Kidney epithelial cell (primary cell): ENCODE measurements at regions not wholly inside any gene's neighbourhood (a gene's known extent, or its start where the extent isn't known, plus 50 kb on each side); places are given as distances from the start of the nearest gene placed in this dataset.

Experiments
- DNase-seq: peaks from one replicate; pipeline ENCODE4 v3.0.0-alpha.2; 2010; ENCODE audit warnings: low read depth
- H3K27me3 ChIP-seq: 2 replicates; pipeline ENCODE4 v1.6.0; 2011; ENCODE audit warnings: low read length; ENCODE audit not compliant: control insufficient read depth, insufficient read depth
- H3K36me3 ChIP-seq: 2 replicates; pipeline ENCODE4 v1.5.1; 2011; ENCODE audit warnings: low read length; ENCODE audit not compliant: control insufficient read depth, insufficient read depth
- H3K4me3 ChIP-seq: 2 replicates; pipeline ENCODE4 v1.5.1; 2011; ENCODE audit warnings: low read depth, mild to moderate bottlenecking, control low read depth, low read length
- TF ChIP-seq, protein P1 (sequence below): IDR thresholded peaks from 2 replicates; pipeline ENCODE4 v1.5.1; 2011; ENCODE audit warnings: mild to moderate bottlenecking, moderate library complexity, low read length, control low read depth, inconsistent platforms; ENCODE audit not compliant: insufficient read depth, poor library complexity, severe bottlenecking

DNA sequence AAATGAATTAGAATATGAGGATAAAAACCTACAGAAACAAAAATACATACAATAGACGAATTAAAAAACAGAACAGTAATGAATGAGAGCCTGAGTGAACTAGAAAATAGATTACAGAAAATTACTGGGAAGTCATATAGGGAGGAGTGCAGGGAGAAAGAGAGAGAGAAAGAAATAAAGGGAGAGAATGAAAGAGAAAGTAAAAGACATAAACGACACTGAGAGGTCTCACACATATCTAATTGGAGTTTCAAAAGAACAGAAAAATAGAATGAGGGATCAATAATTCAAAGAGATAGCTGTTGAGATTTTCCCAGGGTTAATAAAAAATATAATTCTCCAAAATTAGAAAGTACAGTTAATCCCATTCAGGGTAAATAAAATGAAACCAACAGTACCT lies 156.4 kb upstream of the FTMT start:
- H3K4me3 ChIP-seq = no peak overlapping the region
- H3K27me3 ChIP-seq = no peaks in the 10 kb centered on the region
- DNase-seq = no peak
- TF ChIP-seq, protein P1, sequence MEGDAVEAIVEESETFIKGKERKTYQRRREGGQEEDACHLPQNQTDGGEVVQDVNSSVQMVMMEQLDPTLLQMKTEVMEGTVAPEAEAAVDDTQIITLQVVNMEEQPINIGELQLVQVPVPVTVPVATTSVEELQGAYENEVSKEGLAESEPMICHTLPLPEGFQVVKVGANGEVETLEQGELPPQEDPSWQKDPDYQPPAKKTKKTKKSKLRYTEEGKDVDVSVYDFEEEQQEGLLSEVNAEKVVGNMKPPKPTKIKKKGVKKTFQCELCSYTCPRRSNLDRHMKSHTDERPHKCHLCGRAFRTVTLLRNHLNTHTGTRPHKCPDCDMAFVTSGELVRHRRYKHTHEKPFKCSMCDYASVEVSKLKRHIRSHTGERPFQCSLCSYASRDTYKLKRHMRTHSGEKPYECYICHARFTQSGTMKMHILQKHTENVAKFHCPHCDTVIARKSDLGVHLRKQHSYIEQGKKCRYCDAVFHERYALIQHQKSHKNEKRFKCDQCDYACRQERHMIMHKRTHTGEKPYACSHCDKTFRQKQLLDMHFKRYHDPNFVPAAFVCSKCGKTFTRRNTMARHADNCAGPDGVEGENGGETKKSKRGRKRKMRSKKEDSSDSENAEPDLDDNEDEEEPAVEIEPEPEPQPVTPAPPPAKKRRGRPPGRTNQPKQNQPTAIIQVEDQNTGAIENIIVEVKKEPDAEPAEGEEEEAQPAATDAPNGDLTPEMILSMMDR = no peak
- no peaks in the 10 kb centered on the region for H3K36me3 ChIP-seq

DNA sequence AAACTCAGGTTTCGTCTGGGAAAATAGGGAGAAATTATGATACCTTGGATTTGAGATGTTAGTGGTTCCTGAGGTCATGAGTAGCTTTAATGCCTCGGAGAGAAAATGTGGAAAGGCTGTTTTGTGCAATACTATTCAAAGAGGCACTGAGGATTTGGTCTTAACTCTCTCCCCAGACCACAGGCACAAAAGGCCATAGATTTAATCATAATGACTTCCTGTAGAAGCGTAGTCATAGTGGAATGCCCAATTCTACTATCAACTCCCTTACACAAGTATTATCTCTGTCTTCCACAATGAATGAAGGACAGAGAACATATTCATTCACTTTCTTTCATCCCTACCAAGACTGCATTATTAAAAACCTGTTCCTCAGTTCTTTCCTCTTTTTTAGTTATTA lies 153.0 kb upstream of the FTMT start:
- Histone ChIP-seq H3K27me3 (no peaks in the 10 kb centered on the region), H3K36me3 (no peaks in the 10 kb centered on the region), H3K4me3 (no peak overlapping the region)
- no peak for DNase-seq
- TF ChIP-seq, protein P1 = no peak

DNA sequence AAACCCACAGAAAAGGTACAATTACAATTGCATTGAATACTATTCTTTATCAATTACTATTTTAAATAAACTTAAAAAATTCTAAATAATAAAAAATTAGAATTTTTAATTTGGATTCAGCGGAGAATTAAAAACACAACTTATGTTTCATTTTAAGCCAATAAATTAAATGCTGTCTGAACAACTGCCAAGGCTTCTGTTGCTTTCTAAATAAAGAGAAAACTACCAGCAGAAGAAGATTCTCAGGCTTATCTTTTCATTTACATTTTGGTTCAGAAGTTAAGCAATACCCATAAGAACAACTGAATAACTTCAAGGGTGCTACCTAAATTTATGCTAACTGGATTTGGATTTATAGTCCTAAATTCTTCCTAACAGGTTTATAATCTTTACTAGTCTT lies 150.0 kb upstream of the FTMT start:
- TF ChIP-seq, protein P1 = no peak
- H3K36me3 ChIP-seq = no peaks in the 10 kb centered on the region
- H3K27me3 ChIP-seq = no peaks in the 10 kb centered on the region
- no peak overlapping the region for H3K4me3 ChIP-seq
- no peak for DNase-seq

DNA sequence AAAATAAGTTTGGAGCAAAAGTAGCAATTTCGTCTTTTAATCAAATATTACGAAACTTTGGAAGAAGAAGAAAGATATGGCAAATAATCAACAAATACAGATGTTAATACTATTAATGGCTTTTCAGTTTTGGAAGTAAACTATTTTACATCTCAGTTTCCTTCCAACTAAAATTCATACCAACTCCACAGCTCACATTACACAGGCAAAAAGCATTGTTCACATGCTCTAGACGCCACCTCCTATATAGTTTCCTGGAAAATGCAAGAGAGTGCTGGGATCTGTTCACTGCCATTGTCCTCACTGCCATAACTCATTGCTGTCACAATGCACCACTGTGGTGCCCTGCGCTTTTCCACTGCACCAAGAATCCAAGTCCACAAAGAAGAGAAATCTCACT lies 149.0 kb upstream of the FTMT start:
- no peak for DNase-seq
- no peaks in the 10 kb centered on the region for H3K36me3 ChIP-seq
- H3K4me3 ChIP-seq = no peak overlapping the region
- TF ChIP-seq, protein P1 = no peak
- H3K27me3 ChIP-seq = no peaks in the 10 kb centered on the region

DNA sequence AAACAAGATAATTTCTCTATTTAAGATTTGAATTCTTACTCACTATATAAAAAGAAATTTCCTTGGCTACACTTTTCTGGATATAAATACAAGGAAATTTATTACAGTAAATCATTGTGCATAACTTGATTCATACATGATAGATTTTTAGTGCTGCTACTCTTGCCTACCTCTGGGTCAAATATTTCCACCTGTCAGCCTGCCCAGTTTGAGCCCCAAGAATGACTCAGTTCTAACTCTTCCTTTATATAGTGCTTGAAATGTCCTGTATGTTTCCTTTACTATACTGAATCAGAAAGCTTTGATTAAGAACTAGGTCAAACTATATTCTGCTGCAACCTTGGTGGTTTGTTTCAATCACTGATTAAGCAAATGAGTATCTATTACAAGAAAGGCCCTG lies 147.4 kb upstream of the FTMT start:
- Histone ChIP-seq H3K4me3 (no peak overlapping the region), H3K36me3 (no peaks in the 10 kb centered on the region), H3K27me3 (no peaks in the 10 kb centered on the region)
- TF ChIP-seq, protein P1 = no peak
- no peak for DNase-seq

DNA sequence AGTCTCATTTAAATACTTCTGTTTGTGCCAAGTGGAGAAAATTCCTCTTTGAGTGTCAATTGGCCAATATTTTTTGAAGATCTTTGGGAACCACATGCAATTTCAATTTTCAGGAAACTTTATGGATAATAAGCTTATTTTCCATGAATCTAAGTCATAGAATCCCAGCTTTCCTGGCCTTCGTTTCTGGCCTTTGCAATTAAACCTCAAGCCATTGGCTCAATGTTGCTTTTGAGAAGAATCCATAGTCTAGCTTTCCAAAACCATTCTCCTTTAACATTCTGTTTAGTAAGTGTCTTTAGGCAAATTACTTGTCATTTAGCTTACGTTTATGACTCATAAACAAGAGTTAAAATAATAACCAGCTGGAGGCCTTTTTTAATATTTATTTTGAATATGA lies 145.0 kb upstream of the FTMT start:
- TF ChIP-seq, protein P1 = no peak
- no peaks in the 10 kb centered on the region for H3K36me3 ChIP-seq
- DNase-seq = no peak
- no peak overlapping the region for H3K4me3 ChIP-seq
- no peaks in the 10 kb centered on the region for H3K27me3 ChIP-seq
